K562 (cell line): ENCODE measurements at regions not wholly inside any gene's neighbourhood (a gene's known extent, or its start where the extent isn't known, plus 50 kb on each side); places are given as distances from the start of the nearest gene placed in this dataset.

Source experiments
- BRCA1 ChIP-seq, 2 experiments: fragments of 450-650 bp in 1 of 2; sonication (generic) in 1 of 2; formaldehyde crosslinking in 1 of 2; IDR thresholded peaks; 2 replicates each; pipeline versions ENCODE4 v1.5.0 to v1.6.1; 2017 to 2020; ENCODE audit warnings: mild to moderate bottlenecking in 1 of 2, missing genetic modification reagents in 1 of 2
- E2F3 ChIP-seq: fragments of 250-450 bp; sonication (Bioruptor Pico); IDR thresholded peaks from 2 replicates; pipeline ENCODE4 v1.4.0; 2020; ENCODE audit warnings: mild to moderate bottlenecking
- ETS2 ChIP-seq: IDR thresholded peaks from 2 replicates; pipeline ENCODE4 v1.6.1; 2016; ENCODE audit warnings: borderline replicate concordance, missing genetic modification characterization, mild to moderate bottlenecking, moderate library complexity, missing compliant biosample characterization; ENCODE audit not compliant: poor library complexity, severe bottlenecking
- FOS ChIP-seq: IDR thresholded peaks from 3 replicates; pipeline ENCODE4 v1.6.1; 2011; ENCODE audit not compliant: insufficient read length; ENCODE audit errors: extremely low read depth
- MYC ChIP-seq, 2 experiments: fragments of 250-450 bp in 1 of 2; sonication (Bioruptor Pico) in 1 of 2; IDR thresholded peaks; 2 replicates each; pipeline versions ENCODE4 v1.5.1 to v1.6.1; 2012 to 2021; ENCODE audit warnings: low read depth in 2 of 2, borderline replicate concordance in 1 of 2, improper control_type of control experiment in 1 of 2, low read length in 1 of 2, mild to moderate bottlenecking in 1 of 2, moderate library complexity in 1 of 2
- SIN3A ChIP-seq, 2 experiments: fragments of 150-350 bp in 1 of 2; IDR thresholded peaks; 2 replicates each; pipeline ENCODE4 v1.6.1; 2011 to 2016; ENCODE audit warnings: borderline replicate concordance in 2 of 2, low read depth in 2 of 2, low read length in 2 of 2, mild to moderate bottlenecking in 2 of 2, moderate library complexity in 2 of 2; ENCODE audit not compliant: control insufficient read depth in 1 of 2
- TBP ChIP-seq: optimal IDR thresholded peaks from 2 replicates; pipeline ENCODE3; 2011; ENCODE audit warnings: low read depth, low read length, improper control_type of control experiment
- ZNF717 ChIP-seq: fragments of 250-450 bp; sonication (Bioruptor Pico); IDR thresholded peaks from 2 replicates; pipeline ENCODE4 v1.5.0; 2021
- TF ChIP-seq, protein P1 (sequence below), 3 experiments: IDR thresholded peaks in 2 of 3; conservative IDR thresholded peaks in 1 of 3; 2 replicates each; pipeline ENCODE4 v1.5.1; 2011 to 2012; ENCODE audit warnings: low read length in 3 of 3, mild to moderate bottlenecking in 3 of 3, control low read depth in 2 of 3, improper control_type of control experiment in 1 of 3, inconsistent platforms in 1 of 3, low read depth in 1 of 3, mixed read lengths in 1 of 3, moderate library complexity in 1 of 3; ENCODE audit not compliant: insufficient read depth in 2 of 3
- TF ChIP-seq, protein P2 (sequence below): fragments of 450-650 bp; IDR thresholded peaks from 2 replicates; pipeline ENCODE4 v1.6.1; 2016; ENCODE audit warnings: low read depth, mild to moderate bottlenecking, moderate library complexity
- TF ChIP-seq, protein P3 (sequence below): fragments of 200-600 bp; sonication (generic); IDR thresholded peaks from one replicate; pipeline ENCODE4 v1.6.1; 2012; ENCODE audit warnings: mild to moderate bottlenecking, low read depth, low read length, inconsistent platforms
- TF ChIP-seq, protein P4 (sequence below): sonication (generic); formaldehyde crosslinking; IDR thresholded peaks from 2 replicates; pipeline ENCODE4 v1.8.0; 2022; ENCODE audit warnings: mild to moderate bottlenecking, low read depth, missing genetic modification reagents

DNA sequence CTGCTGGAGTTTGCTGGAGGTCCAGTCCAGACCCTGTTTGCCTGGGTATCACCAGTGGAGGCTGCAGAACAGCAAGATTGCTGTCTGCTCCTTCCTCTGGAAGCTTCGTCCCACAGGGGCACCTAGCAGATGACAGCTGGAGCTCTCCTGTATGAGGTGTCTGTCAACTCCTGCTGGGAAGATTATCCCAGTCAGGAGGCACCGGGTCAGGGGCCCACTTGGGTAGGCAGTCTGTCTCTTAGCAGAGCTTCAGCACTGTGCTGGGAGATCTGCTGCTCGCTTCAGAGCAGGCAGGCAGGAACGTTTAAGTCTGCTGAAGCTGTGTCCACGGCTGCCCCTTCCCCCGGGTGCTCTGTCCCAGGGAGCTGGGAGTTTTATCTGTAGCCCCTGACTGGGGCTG is 96.8 kb upstream of the SLC35F1 start:
- TF ChIP-seq BRCA1 (IDR thresholded peaks at IDR 0.05) (no peak), BRCA1 (CRISPR knock-in tag; IDR thresholded peaks at IDR 0.05) (no peak), MYC (IDR thresholded peaks at IDR 0.05; ENCODE audit: low read depth, low read length) (no peak), MYC (CRISPR knock-in tag; IDR thresholded peaks at IDR 0.05; ENCODE audit: borderline replicate concordance, low read depth) (no peak), ZNF717 (no peak), SIN3A (IDR thresholded peaks at IDR 0.05; ENCODE audit: borderline replicate concordance in 2 of 2, control insufficient read depth in 1 of 2, low read depth in 2 of 2, low read length in 2 of 2) (no peak), FOS (no peak), ETS2 (no peak), TBP (no peak), E2F3 (CRISPR knock-in tag) (no peak)
- TF ChIP-seq, protein P1, sequence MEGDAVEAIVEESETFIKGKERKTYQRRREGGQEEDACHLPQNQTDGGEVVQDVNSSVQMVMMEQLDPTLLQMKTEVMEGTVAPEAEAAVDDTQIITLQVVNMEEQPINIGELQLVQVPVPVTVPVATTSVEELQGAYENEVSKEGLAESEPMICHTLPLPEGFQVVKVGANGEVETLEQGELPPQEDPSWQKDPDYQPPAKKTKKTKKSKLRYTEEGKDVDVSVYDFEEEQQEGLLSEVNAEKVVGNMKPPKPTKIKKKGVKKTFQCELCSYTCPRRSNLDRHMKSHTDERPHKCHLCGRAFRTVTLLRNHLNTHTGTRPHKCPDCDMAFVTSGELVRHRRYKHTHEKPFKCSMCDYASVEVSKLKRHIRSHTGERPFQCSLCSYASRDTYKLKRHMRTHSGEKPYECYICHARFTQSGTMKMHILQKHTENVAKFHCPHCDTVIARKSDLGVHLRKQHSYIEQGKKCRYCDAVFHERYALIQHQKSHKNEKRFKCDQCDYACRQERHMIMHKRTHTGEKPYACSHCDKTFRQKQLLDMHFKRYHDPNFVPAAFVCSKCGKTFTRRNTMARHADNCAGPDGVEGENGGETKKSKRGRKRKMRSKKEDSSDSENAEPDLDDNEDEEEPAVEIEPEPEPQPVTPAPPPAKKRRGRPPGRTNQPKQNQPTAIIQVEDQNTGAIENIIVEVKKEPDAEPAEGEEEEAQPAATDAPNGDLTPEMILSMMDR (IDR thresholded peaks at IDR 0.05 in 2 of 3, conservative IDR thresholded peaks at IDR 0.05 in 1 of 3; ENCODE audit: insufficient read depth in 2 of 3, low read depth in 1 of 3, low read length in 3 of 3): no peak
- TF ChIP-seq, protein P2, sequence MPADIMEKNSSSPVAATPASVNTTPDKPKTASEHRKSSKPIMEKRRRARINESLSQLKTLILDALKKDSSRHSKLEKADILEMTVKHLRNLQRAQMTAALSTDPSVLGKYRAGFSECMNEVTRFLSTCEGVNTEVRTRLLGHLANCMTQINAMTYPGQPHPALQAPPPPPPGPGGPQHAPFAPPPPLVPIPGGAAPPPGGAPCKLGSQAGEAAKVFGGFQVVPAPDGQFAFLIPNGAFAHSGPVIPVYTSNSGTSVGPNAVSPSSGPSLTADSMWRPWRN: no peak
- TF ChIP-seq, protein P3, sequence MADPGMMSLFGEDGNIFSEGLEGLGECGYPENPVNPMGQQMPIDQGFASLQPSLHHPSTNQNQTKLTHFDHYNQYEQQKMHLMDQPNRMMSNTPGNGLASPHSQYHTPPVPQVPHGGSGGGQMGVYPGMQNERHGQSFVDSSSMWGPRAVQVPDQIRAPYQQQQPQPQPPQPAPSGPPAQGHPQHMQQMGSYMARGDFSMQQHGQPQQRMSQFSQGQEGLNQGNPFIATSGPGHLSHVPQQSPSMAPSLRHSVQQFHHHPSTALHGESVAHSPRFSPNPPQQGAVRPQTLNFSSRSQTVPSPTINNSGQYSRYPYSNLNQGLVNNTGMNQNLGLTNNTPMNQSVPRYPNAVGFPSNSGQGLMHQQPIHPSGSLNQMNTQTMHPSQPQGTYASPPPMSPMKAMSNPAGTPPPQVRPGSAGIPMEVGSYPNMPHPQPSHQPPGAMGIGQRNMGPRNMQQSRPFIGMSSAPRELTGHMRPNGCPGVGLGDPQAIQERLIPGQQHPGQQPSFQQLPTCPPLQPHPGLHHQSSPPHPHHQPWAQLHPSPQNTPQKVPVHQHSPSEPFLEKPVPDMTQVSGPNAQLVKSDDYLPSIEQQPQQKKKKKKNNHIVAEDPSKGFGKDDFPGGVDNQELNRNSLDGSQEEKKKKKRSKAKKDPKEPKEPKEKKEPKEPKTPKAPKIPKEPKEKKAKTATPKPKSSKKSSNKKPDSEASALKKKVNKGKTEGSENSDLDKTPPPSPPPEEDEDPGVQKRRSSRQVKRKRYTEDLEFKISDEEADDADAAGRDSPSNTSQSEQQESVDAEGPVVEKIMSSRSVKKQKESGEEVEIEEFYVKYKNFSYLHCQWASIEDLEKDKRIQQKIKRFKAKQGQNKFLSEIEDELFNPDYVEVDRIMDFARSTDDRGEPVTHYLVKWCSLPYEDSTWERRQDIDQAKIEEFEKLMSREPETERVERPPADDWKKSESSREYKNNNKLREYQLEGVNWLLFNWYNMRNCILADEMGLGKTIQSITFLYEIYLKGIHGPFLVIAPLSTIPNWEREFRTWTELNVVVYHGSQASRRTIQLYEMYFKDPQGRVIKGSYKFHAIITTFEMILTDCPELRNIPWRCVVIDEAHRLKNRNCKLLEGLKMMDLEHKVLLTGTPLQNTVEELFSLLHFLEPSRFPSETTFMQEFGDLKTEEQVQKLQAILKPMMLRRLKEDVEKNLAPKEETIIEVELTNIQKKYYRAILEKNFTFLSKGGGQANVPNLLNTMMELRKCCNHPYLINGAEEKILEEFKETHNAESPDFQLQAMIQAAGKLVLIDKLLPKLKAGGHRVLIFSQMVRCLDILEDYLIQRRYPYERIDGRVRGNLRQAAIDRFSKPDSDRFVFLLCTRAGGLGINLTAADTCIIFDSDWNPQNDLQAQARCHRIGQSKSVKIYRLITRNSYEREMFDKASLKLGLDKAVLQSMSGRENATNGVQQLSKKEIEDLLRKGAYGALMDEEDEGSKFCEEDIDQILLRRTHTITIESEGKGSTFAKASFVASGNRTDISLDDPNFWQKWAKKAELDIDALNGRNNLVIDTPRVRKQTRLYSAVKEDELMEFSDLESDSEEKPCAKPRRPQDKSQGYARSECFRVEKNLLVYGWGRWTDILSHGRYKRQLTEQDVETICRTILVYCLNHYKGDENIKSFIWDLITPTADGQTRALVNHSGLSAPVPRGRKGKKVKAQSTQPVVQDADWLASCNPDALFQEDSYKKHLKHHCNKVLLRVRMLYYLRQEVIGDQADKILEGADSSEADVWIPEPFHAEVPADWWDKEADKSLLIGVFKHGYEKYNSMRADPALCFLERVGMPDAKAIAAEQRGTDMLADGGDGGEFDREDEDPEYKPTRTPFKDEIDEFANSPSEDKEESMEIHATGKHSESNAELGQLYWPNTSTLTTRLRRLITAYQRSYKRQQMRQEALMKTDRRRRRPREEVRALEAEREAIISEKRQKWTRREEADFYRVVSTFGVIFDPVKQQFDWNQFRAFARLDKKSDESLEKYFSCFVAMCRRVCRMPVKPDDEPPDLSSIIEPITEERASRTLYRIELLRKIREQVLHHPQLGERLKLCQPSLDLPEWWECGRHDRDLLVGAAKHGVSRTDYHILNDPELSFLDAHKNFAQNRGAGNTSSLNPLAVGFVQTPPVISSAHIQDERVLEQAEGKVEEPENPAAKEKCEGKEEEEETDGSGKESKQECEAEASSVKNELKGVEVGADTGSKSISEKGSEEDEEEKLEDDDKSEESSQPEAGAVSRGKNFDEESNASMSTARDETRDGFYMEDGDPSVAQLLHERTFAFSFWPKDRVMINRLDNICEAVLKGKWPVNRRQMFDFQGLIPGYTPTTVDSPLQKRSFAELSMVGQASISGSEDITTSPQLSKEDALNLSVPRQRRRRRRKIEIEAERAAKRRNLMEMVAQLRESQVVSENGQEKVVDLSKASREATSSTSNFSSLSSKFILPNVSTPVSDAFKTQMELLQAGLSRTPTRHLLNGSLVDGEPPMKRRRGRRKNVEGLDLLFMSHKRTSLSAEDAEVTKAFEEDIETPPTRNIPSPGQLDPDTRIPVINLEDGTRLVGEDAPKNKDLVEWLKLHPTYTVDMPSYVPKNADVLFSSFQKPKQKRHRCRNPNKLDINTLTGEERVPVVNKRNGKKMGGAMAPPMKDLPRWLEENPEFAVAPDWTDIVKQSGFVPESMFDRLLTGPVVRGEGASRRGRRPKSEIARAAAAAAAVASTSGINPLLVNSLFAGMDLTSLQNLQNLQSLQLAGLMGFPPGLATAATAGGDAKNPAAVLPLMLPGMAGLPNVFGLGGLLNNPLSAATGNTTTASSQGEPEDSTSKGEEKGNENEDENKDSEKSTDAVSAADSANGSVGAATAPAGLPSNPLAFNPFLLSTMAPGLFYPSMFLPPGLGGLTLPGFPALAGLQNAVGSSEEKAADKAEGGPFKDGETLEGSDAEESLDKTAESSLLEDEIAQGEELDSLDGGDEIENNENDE: no peak
- TF ChIP-seq, protein P4, sequence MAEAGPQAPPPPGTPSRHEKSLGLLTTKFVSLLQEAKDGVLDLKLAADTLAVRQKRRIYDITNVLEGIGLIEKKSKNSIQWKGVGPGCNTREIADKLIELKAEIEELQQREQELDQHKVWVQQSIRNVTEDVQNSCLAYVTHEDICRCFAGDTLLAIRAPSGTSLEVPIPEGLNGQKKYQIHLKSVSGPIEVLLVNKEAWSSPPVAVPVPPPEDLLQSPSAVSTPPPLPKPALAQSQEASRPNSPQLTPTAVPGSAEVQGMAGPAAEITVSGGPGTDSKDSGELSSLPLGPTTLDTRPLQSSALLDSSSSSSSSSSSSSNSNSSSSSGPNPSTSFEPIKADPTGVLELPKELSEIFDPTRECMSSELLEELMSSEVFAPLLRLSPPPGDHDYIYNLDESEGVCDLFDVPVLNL (CRISPR knock-in tag): no peak
